AG04450 (cell line): ENCODE measurements at regions not wholly inside any gene's neighbourhood (a gene's known extent, or its start where the extent isn't known, plus 50 kb on each side); places are given as distances from the start of the nearest gene placed in this dataset.

Source experiments
- CTCF ChIA-PET: fragments of 300-600, 350-600 bp; formaldehyde crosslinking; extraction: SDS; loops from one replicate; lab custom pipeline; 2022; ENCODE audit warnings: antibody characterized with exemption, inconsistent platforms; lab: Charles Lee
- POLR2A ChIA-PET: fragments of 350-600 bp; formaldehyde crosslinking; extraction: SDS; loops from one replicate; lab custom pipeline; 2021; ENCODE audit warnings: antibody characterized with exemption, inconsistent platforms; lab: Yijun Ruan, JAX
- DNase-seq: peaks from one replicate; pipeline ENCODE4 v3.0.0-alpha.2; 2011; ENCODE audit warnings: low read depth, low spot score
- H3K27ac ChIP-seq: one replicate; pipeline ENCODE4 v1.5.1; 2012; ENCODE audit warnings: low read depth, low read length, control low read depth
- H3K27me3 ChIP-seq: one replicate; pipeline ENCODE4 v1.6.0; 2012; ENCODE audit warnings: low read length; ENCODE audit not compliant: control insufficient read depth, insufficient read depth
- H3K4me3 ChIP-seq: 2 replicates; pipeline ENCODE4 v1.5.1; 2011; ENCODE audit warnings: mild to moderate bottlenecking, low read depth, low read length, control low read depth
- H3K9me3 ChIP-seq: 2 replicates; pipeline ENCODE4 v1.5.1; 2012; ENCODE audit warnings: low read length; ENCODE audit not compliant: control insufficient read depth, insufficient read depth
- CTCF ChIP-seq: IDR thresholded peaks from 2 replicates; pipeline ENCODE4 v1.5.1; 2011; ENCODE audit warnings: low read depth, low read length, control low read depth, inconsistent platforms

- no peak for TF ChIP-seq CTCF
- ChIA-PET CTCF (interaction anchor here (0.7 to 1.3 kb wide), 2 partner anchors 20 to 1114 kb away, joined by 3 read pairs; no protein-coding TSS in a partner anchor), POLR2A (no interaction called here)
- no peaks in the 10 kb centered on the region for H3K27me3 ChIP-seq
- H3K9me3 ChIP-seq, result no peaks in the 10 kb centered on the region; the same call in 1 of the 2 replicates
- H3K4me3 ChIP-seq, result no peak overlapping the region
- no peak overlapping the region for H3K27ac ChIP-seq
- DNase-seq, result peak; percentile 48
Observed at GRCh38 chr6:139943391-139943790, 568.9 kb upstream of the CITED2 start.

- ChIA-PET POLR2A (interaction anchor here (0.5 to 1.6 kb wide), 3 partner anchors 118 to 569 kb away, joined by 3 to 4 read pairs (median 3); partner anchors contain the start of gene CITED2), CTCF (no interaction called here)
- TF ChIP-seq CTCF, result no peak
- no peaks in the 10 kb centered on the region for H3K27me3 ChIP-seq
- no peak overlapping the region for H3K4me3 ChIP-seq
- H3K9me3 ChIP-seq, result no peaks in the 10 kb centered on the region; the same call in 1 of the 2 replicates
- DNase-seq, result no peak
- H3K27ac ChIP-seq, result no peak overlapping the region
Observed at GRCh38 chr6:139942331-139942730, 567.9 kb upstream of the CITED2 start.

GRCh38 chr6:139941826-139942225 lies 567.4 kb upstream of the CITED2 start:
- POLR2A ChIA-PET, result interaction anchor here (1.0 to 1.6 kb wide), 2 partner anchors 568 to 569 kb away, joined by 3 to 4 read pairs; partner anchors contain the start of gene CITED2

GRCh38 chr6:139940741-139941729 lies 566.6 kb upstream of the CITED2 start:
- ChIA-PET CTCF (no interaction called here), POLR2A (interaction anchor here (1.0 to 1.6 kb wide), 2 partner anchors 567 to 568 kb away, joined by 3 to 4 read pairs; partner anchors contain the start of gene CITED2)
- no peaks in the 10 kb centered on the region for H3K9me3 ChIP-seq
- no peaks in the 10 kb centered on the region for H3K27me3 ChIP-seq
- TF ChIP-seq CTCF, result no peak
- DNase-seq, result no peak
- no peak overlapping the region for H3K4me3 ChIP-seq
- H3K27ac ChIP-seq, result no peak overlapping the region

More at GRCh38 chr6:139941826-139942225, 567.4 kb upstream of the CITED2 start:
- Histone ChIP-seq H3K4me3 (no peak overlapping the region), H3K27ac (no peak overlapping the region), H3K9me3 (no peaks in the 10 kb centered on the region), H3K27me3 (no peaks in the 10 kb centered on the region)
- CTCF ChIA-PET, result no interaction called here
- TF ChIP-seq CTCF, result no peak
- no peak for DNase-seq
